H9 (cell line): ENCODE measurements at regions not wholly inside any gene's neighbourhood (a gene's known extent, or its start where the extent isn't known, plus 50 kb on each side); places are given as distances from the start of the nearest gene placed in this dataset.
A peak's percentile ranks its signal among the peaks of the same experiment; 100 is the strongest.

Experiments
- DNase-seq: peaks from one replicate; pipeline ENCODE4 v3.0.0-alpha.2; 2017
- H2AFZ ChIP-seq: one replicate; pipeline ENCODE4 v1.6.1; 2013; ENCODE audit warnings: mild to moderate bottlenecking, low read length, control low read depth, moderate library complexity
- H2AK5ac ChIP-seq: 2 replicates; pipeline ENCODE4 v1.6.1; 2013; ENCODE audit warnings: low read length, control low read depth, mixed read lengths; ENCODE audit not compliant: insufficient read length
- H2BK120ac ChIP-seq: one replicate; pipeline ENCODE4 v1.6.1; 2013; ENCODE audit warnings: low read depth, mild to moderate bottlenecking, low read length, control low read depth, inconsistent platforms; ENCODE audit not compliant: poor library complexity, severe bottlenecking
- H2BK12ac ChIP-seq: 2 replicates; pipeline ENCODE4 v1.6.1; 2013; ENCODE audit warnings: low read length, control low read depth, mixed read lengths, low read depth; ENCODE audit not compliant: insufficient read length
- H2BK15ac ChIP-seq: 2 replicates; pipeline ENCODE4 v1.6.1; 2013; ENCODE audit warnings: low read depth, low read length, control low read depth
- H2BK20ac ChIP-seq: one replicate; pipeline ENCODE4 v1.6.1; 2013; ENCODE audit warnings: low read depth, mild to moderate bottlenecking, low read length, control low read depth, inconsistent platforms; ENCODE audit not compliant: poor library complexity, severe bottlenecking
- H2BK5ac ChIP-seq: 2 replicates; pipeline ENCODE4 v1.6.1; 2013; ENCODE audit warnings: low read length, control low read depth, mixed read lengths; ENCODE audit not compliant: insufficient read length
- H3K14ac ChIP-seq: 2 replicates; pipeline ENCODE4 v1.6.1; 2013; ENCODE audit warnings: low read length, control low read depth; ENCODE audit not compliant: insufficient read depth
- H3K18ac ChIP-seq: 2 replicates; pipeline ENCODE4 v1.6.1; 2013; ENCODE audit warnings: low read depth, mild to moderate bottlenecking, mixed read lengths, low read length, control low read depth; ENCODE audit not compliant: insufficient read length
- H3K23ac ChIP-seq: 2 replicates; pipeline ENCODE4 v1.6.1; 2013; ENCODE audit warnings: low read length, control low read depth, mixed read lengths, low read depth; ENCODE audit not compliant: insufficient read length
- H3K23me2 ChIP-seq: 2 replicates; pipeline ENCODE4 v1.6.1; 2013; ENCODE audit warnings: low read depth, mild to moderate bottlenecking, mixed read lengths, low read length, control low read depth; ENCODE audit not compliant: insufficient read length, poor library complexity, severe bottlenecking
- H3K27ac ChIP-seq: 2 replicates; pipeline ENCODE4 v1.5.1; 2013; ENCODE audit warnings: low read length, control low read depth, mixed read lengths, low read depth; ENCODE audit not compliant: insufficient read length
- H3K27me3 ChIP-seq: 2 replicates; pipeline ENCODE4 v1.6.1; 2013; ENCODE audit warnings: low read length, control low read depth, inconsistent platforms; ENCODE audit not compliant: insufficient read depth
- H3K4ac ChIP-seq: 2 replicates; pipeline ENCODE4 v1.6.1; 2013; ENCODE audit warnings: low read depth, mild to moderate bottlenecking, control low read depth, inconsistent platforms, low read length, moderate library complexity
- H3K4me1 ChIP-seq: 2 replicates; pipeline ENCODE4 v1.6.1; 2013; ENCODE audit warnings: low read length, control low read depth, inconsistent platforms; ENCODE audit not compliant: insufficient read depth
- H3K4me2 ChIP-seq: 2 replicates; pipeline ENCODE4 v1.6.1; 2013; ENCODE audit warnings: low read length, control low read depth, mixed read lengths; ENCODE audit not compliant: insufficient read length, insufficient read depth
- H3K56ac ChIP-seq: 2 replicates; pipeline ENCODE4 v1.6.1; 2013; ENCODE audit warnings: low read depth, mild to moderate bottlenecking, mixed read lengths, low read length, control low read depth; ENCODE audit not compliant: insufficient read length
- H3K79me1 ChIP-seq: 2 replicates; pipeline ENCODE4 v1.6.1; 2013; ENCODE audit warnings: low read depth, mild to moderate bottlenecking, moderate library complexity, low read length, control low read depth, inconsistent platforms; ENCODE audit not compliant: insufficient read depth, poor library complexity, severe bottlenecking
- H3K79me2 ChIP-seq: 2 replicates; pipeline ENCODE4 v1.6.1; 2013; ENCODE audit warnings: low read length, control low read depth, inconsistent platforms; ENCODE audit not compliant: insufficient read depth
- H3K9ac ChIP-seq: 2 replicates; pipeline ENCODE4 v1.6.1; 2013; ENCODE audit warnings: low read length, control low read depth, mixed read lengths; ENCODE audit not compliant: insufficient read length; ENCODE audit errors: extremely low read depth
- H3K9me3 ChIP-seq: one replicate; pipeline ENCODE4 v1.6.1; 2013; ENCODE audit warnings: low read depth, low read length, inconsistent platforms; ENCODE audit not compliant: control insufficient read depth
- H3T11ph ChIP-seq: one replicate; pipeline ENCODE4 v1.6.1; 2013; ENCODE audit warnings: mild to moderate bottlenecking, low read length, control low read depth, inconsistent platforms
- H4K20me1 ChIP-seq: one replicate; pipeline ENCODE4 v1.6.1; 2013; ENCODE audit not compliant: control insufficient read depth, insufficient read length, insufficient read depth
- H4K5ac ChIP-seq: 2 replicates; pipeline ENCODE4 v1.6.1; 2013; ENCODE audit warnings: low read depth, mild to moderate bottlenecking, mixed read lengths, low read length, control low read depth; ENCODE audit not compliant: insufficient read length
- H4K8ac ChIP-seq: replicated peaks from 2 replicates; pipeline ENCODE4 v1.6.1; 2013; ENCODE audit warnings: low read length, control low read depth, mixed read lengths, low read depth; ENCODE audit not compliant: insufficient read length
- H4K91ac ChIP-seq: 2 replicates; pipeline ENCODE4 v1.6.1; 2013; ENCODE audit warnings: low read depth, mild to moderate bottlenecking, moderate library complexity, mixed read lengths, low read length, control low read depth; ENCODE audit not compliant: insufficient read length
- H3K27ac Mint-ChIP-seq, 3 experiments: 2 replicates in 2 of 3; 3 replicates in 1 of 3; pipeline ENCODE4 v1.8.0; 2020 to 2021; ENCODE audit warnings: mixed read lengths in 3 of 3, mild to moderate bottlenecking in 1 of 3, moderate library complexity in 1 of 3
- H3K27me3 Mint-ChIP-seq: 2 replicates; pipeline ENCODE4 v1.8.0; 2021; ENCODE audit warnings: low read depth, mild to moderate bottlenecking, moderate library complexity, mixed read lengths
- H3K36me3 Mint-ChIP-seq, 3 experiments: 2 replicates in 2 of 3; 3 replicates in 1 of 3; pipeline ENCODE4 v1.8.0; 2020 to 2021; ENCODE audit warnings: low read depth in 3 of 3, mixed read lengths in 3 of 3; ENCODE audit not compliant: insufficient read depth in 1 of 3
- H3K4me1 Mint-ChIP-seq, 2 experiments: 2 replicates each; pipeline ENCODE4 v1.8.0; 2020; ENCODE audit warnings: mixed read lengths in 2 of 2
- H3K4me3 Mint-ChIP-seq, 2 experiments: 2 replicates in 1 of 2; 3 replicates in 1 of 2; pipeline ENCODE4 v1.8.0; 2020 to 2021; ENCODE audit warnings: mild to moderate bottlenecking in 2 of 2, mixed read lengths in 2 of 2, moderate library complexity in 1 of 2
- H3K9me3 Mint-ChIP-seq, 2 experiments: 2 replicates in 1 of 2; 3 replicates in 1 of 2; pipeline ENCODE4 v1.8.0; 2020; ENCODE audit warnings: mild to moderate bottlenecking in 2 of 2, mixed read lengths in 2 of 2, moderate library complexity in 1 of 2
- WGBS: extraction: QIAGEN DNeasy Blood & Tissue Kit; methylation state at CpG from one replicate; pipeline ENCODE4 v1.1.7; 2013; ENCODE audit warnings: missing lambda C conversion rate, low lambda C conversion rate, mixed read lengths; ENCODE audit not compliant: insufficient read length; ENCODE audit errors: extremely low coverage; 5-methylcytosine and 5-hydroxymethylcytosine counted together
- TF ChIP-seq, protein P1 (sequence below): fragments of 200-600 bp; sonication (generic); conservative IDR thresholded peaks from 3 replicates; pipeline ENCODE4 v1.8.0; 2021; ENCODE audit warnings: antibody characterized with exemption, mild to moderate bottlenecking

DNA sequence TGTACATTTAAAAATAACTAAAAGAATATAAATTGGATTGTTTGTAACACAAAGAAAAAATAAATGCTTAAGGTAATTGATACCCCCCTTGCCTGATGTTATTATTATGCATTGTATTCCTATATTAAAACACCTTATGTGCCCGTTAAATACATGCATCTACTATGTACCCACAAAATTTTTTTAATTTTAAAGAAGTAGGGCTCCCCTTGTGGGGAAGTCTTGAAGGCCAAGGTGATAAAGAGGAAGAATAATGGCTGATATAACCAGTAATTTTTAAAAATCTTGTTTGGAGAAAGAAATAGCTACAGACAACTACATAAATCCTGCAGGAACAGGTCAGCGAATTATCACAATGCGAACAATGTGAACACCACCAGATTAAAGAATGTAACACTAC is 451.7 kb upstream of the ARHGEF26 start:
- H3K79me1 ChIP-seq: no peaks in the 10 kb centered on the region
- H2BK20ac ChIP-seq: no peak overlapping the region
- H3K27ac Mint-ChIP-seq: no peak overlapping the region
- H3K56ac ChIP-seq: no peak overlapping the region
- no peaks in the 10 kb centered on the region for H3K9me3 ChIP-seq
- DNase-seq: no peak
- H3K27me3 Mint-ChIP-seq: no peaks in the 10 kb centered on the region
- peaks cover 11 to 12% of the 10 kb centered on the region in 2 experiments for H3K4me1 Mint-ChIP-seq
- no peak overlapping the region for H3K18ac ChIP-seq
- H2AFZ ChIP-seq: no peak overlapping the region
- H3K4me3 Mint-ChIP-seq: no peak overlapping the region
- no peak overlapping the region for H3K9ac ChIP-seq
- no peak overlapping the region for H2BK5ac ChIP-seq
- no peaks in the 10 kb centered on the region for H3K27me3 ChIP-seq
- H2BK120ac ChIP-seq: no peak overlapping the region
- no peaks in the 10 kb centered on the region; the same call in 1 of the 2 replicates for H3K4me1 ChIP-seq
- H2AK5ac ChIP-seq: no peak overlapping the region
- H4K91ac ChIP-seq: no peak overlapping the region
- no peak overlapping the region for H3K27ac ChIP-seq
- TF ChIP-seq, protein P1, sequence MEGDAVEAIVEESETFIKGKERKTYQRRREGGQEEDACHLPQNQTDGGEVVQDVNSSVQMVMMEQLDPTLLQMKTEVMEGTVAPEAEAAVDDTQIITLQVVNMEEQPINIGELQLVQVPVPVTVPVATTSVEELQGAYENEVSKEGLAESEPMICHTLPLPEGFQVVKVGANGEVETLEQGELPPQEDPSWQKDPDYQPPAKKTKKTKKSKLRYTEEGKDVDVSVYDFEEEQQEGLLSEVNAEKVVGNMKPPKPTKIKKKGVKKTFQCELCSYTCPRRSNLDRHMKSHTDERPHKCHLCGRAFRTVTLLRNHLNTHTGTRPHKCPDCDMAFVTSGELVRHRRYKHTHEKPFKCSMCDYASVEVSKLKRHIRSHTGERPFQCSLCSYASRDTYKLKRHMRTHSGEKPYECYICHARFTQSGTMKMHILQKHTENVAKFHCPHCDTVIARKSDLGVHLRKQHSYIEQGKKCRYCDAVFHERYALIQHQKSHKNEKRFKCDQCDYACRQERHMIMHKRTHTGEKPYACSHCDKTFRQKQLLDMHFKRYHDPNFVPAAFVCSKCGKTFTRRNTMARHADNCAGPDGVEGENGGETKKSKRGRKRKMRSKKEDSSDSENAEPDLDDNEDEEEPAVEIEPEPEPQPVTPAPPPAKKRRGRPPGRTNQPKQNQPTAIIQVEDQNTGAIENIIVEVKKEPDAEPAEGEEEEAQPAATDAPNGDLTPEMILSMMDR: peak; percentile 55
- no peak overlapping the region for H3T11ph ChIP-seq
- H3K4me2 ChIP-seq: no peak overlapping the region
- no peak overlapping the region for H4K8ac ChIP-seq
- WGBS: no CpG with 5 or more reads among the region's 3 CpGs
- no peak overlapping the region for H3K23ac ChIP-seq
- no peaks in the 10 kb centered on the region for H4K20me1 ChIP-seq
- H3K79me2 ChIP-seq: no peaks in the 10 kb centered on the region
- H3K14ac ChIP-seq: no peak overlapping the region
- H3K36me3 Mint-ChIP-seq: no peaks in the 10 kb centered on the region
- H2BK12ac ChIP-seq: no peak overlapping the region
- H2BK15ac ChIP-seq: no peak overlapping the region
- H3K9me3 Mint-ChIP-seq: no peaks in the 10 kb centered on the region; a peak in 1 of 5 replicates
- no peak overlapping the region for H4K5ac ChIP-seq
- no peaks in the 10 kb centered on the region for H3K23me2 ChIP-seq
- H3K4ac ChIP-seq: no peak overlapping the region
